K562 (cell line): ENCODE measurements at regions not wholly inside any gene's neighbourhood (a gene's known extent, or its start where the extent isn't known, plus 50 kb on each side); places are given as distances from the start of the nearest gene placed in this dataset.
A peak's percentile ranks its signal among the peaks of the same experiment; 100 is the strongest.

Experiments used
- HDAC3 ChIP-seq: fragments of 450-650 bp; IDR thresholded peaks from 2 replicates; pipeline ENCODE4 v1.6.1; 2018; ENCODE audit warnings: borderline replicate concordance, mild to moderate bottlenecking, moderate library complexity; ENCODE audit not compliant: partially characterized antibody
- ILK ChIP-seq: fragments of 450-650 bp; IDR thresholded peaks from 2 replicates; pipeline ENCODE4 v1.6.1; 2016; ENCODE audit warnings: missing genetic modification characterization, low read depth, mild to moderate bottlenecking, missing compliant biosample characterization, moderate library complexity, borderline replicate concordance
- KDM1A ChIP-seq, 2 experiments: fragments of 450-650 bp; IDR thresholded peaks; 2 replicates each; pipeline ENCODE4 v1.6.1; 2016; ENCODE audit warnings: mild to moderate bottlenecking in 2 of 2
- LCOR ChIP-seq: sonication (generic); formaldehyde crosslinking; IDR thresholded peaks from 2 replicates; pipeline ENCODE4 v1.8.0; 2022; ENCODE audit warnings: mild to moderate bottlenecking, missing genetic modification reagents
- ZNF75A ChIP-seq: fragments of 450-650 bp; formaldehyde crosslinking; IDR thresholded peaks from 2 replicates; pipeline ENCODE4 v1.4.0; 2020; ENCODE audit warnings: mild to moderate bottlenecking
- TF ChIP-seq, protein P1 (sequence below): fragments of 200-800 bp; sonication (Bioruptor generic); IDR thresholded peaks from 2 replicates; pipeline ENCODE4 v1.6.1; 2016; ENCODE audit warnings: missing genetic modification characterization, missing compliant biosample characterization
- TF ChIP-seq, protein P2 (sequence below): fragments of 450-650 bp; IDR thresholded peaks from 2 replicates; pipeline ENCODE4 v1.6.1; 2017; ENCODE audit warnings: antibody characterized with exemption, mild to moderate bottlenecking
- TF ChIP-seq, protein P3 (sequence below): sonication (generic); formaldehyde crosslinking; IDR thresholded peaks from 2 replicates; pipeline ENCODE4 v1.8.0; 2022; ENCODE audit warnings: mild to moderate bottlenecking, low read depth, missing genetic modification reagents
- TF ChIP-seq, protein P4 (sequence below), 2 experiments: fragments of 450-650 bp in 1 of 2; IDR thresholded peaks; 2 replicates each; pipeline ENCODE4 v1.6.1; 2011 to 2017; ENCODE audit warnings: low read depth in 2 of 2, antibody characterized with exemption in 1 of 2, borderline replicate concordance in 1 of 2, low read length in 1 of 2, mild to moderate bottlenecking in 1 of 2, mixed read lengths in 1 of 2; ENCODE audit not compliant: control insufficient read depth in 1 of 2
- TF ChIP-seq, protein P5 (sequence below): fragments of 450-650 bp; formaldehyde crosslinking; IDR thresholded peaks from 2 replicates; pipeline ENCODE4 v1.4.0; 2020; ENCODE audit warnings: mild to moderate bottlenecking, moderate library complexity

DNA sequence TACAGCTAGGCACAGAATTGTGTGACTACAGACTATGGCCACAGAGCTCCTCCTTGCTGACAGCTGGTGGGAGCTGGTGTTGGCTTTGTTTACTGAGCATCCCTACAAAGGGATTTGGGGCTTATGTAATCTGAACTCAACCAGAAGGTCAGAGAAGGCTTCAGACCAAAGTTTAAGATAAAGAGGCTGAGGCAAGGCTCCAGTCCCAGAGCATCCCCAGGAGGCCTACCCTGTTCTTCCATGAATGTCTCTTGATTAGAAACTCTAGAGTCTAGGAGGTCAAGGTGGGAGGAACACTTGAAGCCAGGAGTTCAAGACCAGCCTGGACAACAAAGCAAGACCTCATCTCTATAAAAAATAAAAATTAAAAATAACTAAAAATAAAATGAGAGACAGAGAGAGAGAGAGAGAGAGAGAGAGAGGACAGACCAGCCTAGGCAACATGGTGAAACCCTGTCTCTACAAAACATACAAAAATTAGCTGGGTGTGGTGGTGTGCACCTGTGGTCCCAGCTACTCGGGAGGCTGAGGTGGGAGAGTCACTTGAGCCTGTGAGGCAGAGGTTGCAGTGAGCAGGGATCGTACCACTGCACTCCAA is 125.5 kb upstream of the SERPIND1 start (continued):
- TF ChIP-seq, protein P1, sequence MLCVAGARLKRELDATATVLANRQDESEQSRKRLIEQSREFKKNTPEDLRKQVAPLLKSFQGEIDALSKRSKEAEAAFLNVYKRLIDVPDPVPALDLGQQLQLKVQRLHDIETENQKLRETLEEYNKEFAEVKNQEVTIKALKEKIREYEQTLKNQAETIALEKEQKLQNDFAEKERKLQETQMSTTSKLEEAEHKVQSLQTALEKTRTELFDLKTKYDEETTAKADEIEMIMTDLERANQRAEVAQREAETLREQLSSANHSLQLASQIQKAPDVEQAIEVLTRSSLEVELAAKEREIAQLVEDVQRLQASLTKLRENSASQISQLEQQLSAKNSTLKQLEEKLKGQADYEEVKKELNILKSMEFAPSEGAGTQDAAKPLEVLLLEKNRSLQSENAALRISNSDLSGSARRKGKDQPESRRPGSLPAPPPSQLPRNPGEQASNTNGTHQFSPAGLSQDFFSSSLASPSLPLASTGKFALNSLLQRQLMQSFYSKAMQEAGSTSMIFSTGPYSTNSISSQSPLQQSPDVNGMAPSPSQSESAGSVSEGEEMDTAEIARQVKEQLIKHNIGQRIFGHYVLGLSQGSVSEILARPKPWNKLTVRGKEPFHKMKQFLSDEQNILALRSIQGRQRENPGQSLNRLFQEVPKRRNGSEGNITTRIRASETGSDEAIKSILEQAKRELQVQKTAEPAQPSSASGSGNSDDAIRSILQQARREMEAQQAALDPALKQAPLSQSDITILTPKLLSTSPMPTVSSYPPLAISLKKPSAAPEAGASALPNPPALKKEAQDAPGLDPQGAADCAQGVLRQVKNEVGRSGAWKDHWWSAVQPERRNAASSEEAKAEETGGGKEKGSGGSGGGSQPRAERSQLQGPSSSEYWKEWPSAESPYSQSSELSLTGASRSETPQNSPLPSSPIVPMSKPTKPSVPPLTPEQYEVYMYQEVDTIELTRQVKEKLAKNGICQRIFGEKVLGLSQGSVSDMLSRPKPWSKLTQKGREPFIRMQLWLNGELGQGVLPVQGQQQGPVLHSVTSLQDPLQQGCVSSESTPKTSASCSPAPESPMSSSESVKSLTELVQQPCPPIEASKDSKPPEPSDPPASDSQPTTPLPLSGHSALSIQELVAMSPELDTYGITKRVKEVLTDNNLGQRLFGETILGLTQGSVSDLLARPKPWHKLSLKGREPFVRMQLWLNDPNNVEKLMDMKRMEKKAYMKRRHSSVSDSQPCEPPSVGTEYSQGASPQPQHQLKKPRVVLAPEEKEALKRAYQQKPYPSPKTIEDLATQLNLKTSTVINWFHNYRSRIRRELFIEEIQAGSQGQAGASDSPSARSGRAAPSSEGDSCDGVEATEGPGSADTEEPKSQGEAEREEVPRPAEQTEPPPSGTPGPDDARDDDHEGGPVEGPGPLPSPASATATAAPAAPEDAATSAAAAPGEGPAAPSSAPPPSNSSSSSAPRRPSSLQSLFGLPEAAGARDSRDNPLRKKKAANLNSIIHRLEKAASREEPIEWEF (CRISPR knock-in tag): no peak
- TF ChIP-seq ZNF75A (CRISPR knock-in tag) (no peak), ILK (tag) (no peak), KDM1A (IDR thresholded peaks at IDR 0.05) (peak in 1 of 2 experiments; percentile 67; a peak in 2 of 4 replicates), HDAC3 (no peak), LCOR (CRISPR knock-in tag) (peak; percentile 39; the same call in 1 of the 2 replicates)
- TF ChIP-seq, protein P2, sequence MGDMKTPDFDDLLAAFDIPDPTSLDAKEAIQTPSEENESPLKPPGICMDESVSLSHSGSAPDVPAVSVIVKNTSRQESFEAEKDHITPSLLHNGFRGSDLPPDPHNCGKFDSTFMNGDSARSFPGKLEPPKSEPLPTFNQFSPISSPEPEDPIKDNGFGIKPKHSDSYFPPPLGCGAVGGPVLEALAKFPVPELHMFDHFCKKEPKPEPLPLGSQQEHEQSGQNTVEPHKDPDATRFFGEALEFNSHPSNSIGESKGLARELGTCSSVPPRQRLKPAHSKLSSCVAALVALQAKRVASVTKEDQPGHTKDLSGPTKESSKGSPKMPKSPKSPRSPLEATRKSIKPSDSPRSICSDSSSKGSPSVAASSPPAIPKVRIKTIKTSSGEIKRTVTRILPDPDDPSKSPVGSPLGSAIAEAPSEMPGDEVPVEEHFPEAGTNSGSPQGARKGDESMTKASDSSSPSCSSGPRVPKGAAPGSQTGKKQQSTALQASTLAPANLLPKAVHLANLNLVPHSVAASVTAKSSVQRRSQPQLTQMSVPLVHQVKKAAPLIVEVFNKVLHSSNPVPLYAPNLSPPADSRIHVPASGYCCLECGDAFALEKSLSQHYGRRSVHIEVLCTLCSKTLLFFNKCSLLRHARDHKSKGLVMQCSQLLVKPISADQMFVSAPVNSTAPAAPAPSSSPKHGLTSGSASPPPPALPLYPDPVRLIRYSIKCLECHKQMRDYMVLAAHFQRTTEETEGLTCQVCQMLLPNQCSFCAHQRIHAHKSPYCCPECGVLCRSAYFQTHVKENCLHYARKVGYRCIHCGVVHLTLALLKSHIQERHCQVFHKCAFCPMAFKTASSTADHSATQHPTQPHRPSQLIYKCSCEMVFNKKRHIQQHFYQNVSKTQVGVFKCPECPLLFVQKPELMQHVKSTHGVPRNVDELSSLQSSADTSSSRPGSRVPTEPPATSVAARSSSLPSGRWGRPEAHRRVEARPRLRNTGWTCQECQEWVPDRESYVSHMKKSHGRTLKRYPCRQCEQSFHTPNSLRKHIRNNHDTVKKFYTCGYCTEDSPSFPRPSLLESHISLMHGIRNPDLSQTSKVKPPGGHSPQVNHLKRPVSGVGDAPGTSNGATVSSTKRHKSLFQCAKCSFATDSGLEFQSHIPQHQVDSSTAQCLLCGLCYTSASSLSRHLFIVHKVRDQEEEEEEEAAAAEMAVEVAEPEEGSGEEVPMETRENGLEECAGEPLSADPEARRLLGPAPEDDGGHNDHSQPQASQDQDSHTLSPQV: no peak
- TF ChIP-seq, protein P3, sequence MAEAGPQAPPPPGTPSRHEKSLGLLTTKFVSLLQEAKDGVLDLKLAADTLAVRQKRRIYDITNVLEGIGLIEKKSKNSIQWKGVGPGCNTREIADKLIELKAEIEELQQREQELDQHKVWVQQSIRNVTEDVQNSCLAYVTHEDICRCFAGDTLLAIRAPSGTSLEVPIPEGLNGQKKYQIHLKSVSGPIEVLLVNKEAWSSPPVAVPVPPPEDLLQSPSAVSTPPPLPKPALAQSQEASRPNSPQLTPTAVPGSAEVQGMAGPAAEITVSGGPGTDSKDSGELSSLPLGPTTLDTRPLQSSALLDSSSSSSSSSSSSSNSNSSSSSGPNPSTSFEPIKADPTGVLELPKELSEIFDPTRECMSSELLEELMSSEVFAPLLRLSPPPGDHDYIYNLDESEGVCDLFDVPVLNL: peak; percentile 59; the same call in 1 of the 2 replicates
- TF ChIP-seq, protein P4, sequence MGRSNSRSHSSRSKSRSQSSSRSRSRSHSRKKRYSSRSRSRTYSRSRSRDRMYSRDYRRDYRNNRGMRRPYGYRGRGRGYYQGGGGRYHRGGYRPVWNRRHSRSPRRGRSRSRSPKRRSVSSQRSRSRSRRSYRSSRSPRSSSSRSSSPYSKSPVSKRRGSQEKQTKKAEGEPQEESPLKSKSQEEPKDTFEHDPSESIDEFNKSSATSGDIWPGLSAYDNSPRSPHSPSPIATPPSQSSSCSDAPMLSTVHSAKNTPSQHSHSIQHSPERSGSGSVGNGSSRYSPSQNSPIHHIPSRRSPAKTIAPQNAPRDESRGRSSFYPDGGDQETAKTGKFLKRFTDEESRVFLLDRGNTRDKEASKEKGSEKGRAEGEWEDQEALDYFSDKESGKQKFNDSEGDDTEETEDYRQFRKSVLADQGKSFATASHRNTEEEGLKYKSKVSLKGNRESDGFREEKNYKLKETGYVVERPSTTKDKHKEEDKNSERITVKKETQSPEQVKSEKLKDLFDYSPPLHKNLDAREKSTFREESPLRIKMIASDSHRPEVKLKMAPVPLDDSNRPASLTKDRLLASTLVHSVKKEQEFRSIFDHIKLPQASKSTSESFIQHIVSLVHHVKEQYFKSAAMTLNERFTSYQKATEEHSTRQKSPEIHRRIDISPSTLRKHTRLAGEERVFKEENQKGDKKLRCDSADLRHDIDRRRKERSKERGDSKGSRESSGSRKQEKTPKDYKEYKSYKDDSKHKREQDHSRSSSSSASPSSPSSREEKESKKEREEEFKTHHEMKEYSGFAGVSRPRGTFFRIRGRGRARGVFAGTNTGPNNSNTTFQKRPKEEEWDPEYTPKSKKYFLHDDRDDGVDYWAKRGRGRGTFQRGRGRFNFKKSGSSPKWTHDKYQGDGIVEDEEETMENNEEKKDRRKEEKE (IDR thresholded peaks at IDR 0.05; ENCODE audit: borderline replicate concordance in 1 of 2, control insufficient read depth in 1 of 2, low read depth in 2 of 2, low read length in 1 of 2): no peak
- TF ChIP-seq, protein P5, sequence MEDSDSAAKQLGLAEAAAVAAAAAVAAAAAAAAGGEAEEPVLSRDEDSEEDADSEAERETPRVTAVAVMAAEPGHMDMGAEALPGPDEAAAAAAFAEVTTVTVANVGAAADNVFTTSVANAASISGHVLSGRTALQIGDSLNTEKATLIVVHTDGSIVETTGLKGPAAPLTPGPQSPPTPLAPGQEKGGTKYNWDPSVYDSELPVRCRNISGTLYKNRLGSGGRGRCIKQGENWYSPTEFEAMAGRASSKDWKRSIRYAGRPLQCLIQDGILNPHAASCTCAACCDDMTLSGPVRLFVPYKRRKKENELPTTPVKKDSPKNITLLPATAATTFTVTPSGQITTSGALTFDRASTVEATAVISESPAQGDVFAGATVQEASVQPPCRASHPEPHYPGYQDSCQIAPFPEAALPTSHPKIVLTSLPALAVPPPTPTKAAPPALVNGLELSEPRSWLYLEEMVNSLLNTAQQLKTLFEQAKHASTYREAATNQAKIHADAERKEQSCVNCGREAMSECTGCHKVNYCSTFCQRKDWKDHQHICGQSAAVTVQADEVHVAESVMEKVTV (CRISPR knock-in tag): 0 out of 2 replicates have a peak, but pooled peaks have one; percentile 7
